ENCODE measurements at regions not wholly inside any gene's neighbourhood (a gene's known extent, or its start where the extent isn't known, plus 50 kb on each side); places are given as distances from the start of the nearest gene placed in this dataset.

- Histone ChIP-seq H3K9me2 (ENCODE audit: low read depth, low read length) (no peaks in the 10 kb centered on the region), H3F3A (ENCODE audit: insufficient read depth, low read length) (no peaks in the 10 kb centered on the region), H2AFZ (ENCODE audit: low read length) (no peak overlapping the region), H3K9me3 (ENCODE audit: low read length) (no peaks in the 10 kb centered on the region), H3K79me2 (ENCODE audit: insufficient read depth, low read length) (no peaks in the 10 kb centered on the region), H3K27me3 (ENCODE audit: insufficient read depth, low read length) (no peaks in the 10 kb centered on the region), H3K9ac (ENCODE audit: low read length) (no peak overlapping the region), H3K4me2 (ENCODE audit: low read length) (no peak overlapping the region), H4K20me1 (ENCODE audit: insufficient read depth, low read length) (no peaks in the 10 kb centered on the region), H3K4me1 (ENCODE audit: insufficient read depth, low read length, severe bottlenecking) (no peaks in the 10 kb centered on the region), H3K27ac (ENCODE audit: low read depth, low read length, poor library complexity, severe bottlenecking) (no peak overlapping the region), H3K4me3 (ENCODE audit: low read depth, low read length, poor library complexity, severe bottlenecking) (no peak overlapping the region), H3K36me3 (ENCODE audit: insufficient read depth, low read length) (no peaks in the 10 kb centered on the region)
- TF ChIP-seq EZH2 (IDR thresholded peaks at IDR 0.05; ENCODE audit: borderline replicate concordance, low read length) (no peak), CTCF (IDR thresholded peaks at IDR 0.05; ENCODE audit: low read length) (no peak)
Measured at GRCh38 chr9:27933210-27934025, 360.1 kb upstream of the C9orf72 start.

GRCh38 chr9:27934471-27934870 lies 361.2 kb upstream of the C9orf72 start:
- no peak overlapping the region for H3K27ac ChIP-seq (ENCODE audit: low read depth, low read length, poor library complexity, severe bottlenecking)
- no peak overlapping the region for H2AFZ ChIP-seq (ENCODE audit: low read length)
- H4K20me1 ChIP-seq (ENCODE audit: insufficient read depth, low read length): no peaks in the 10 kb centered on the region
- no peak for TF ChIP-seq EZH2 (IDR thresholded peaks at IDR 0.05; ENCODE audit: borderline replicate concordance, low read length)
- TF ChIP-seq CTCF (IDR thresholded peaks at IDR 0.05; ENCODE audit: low read length): no peak
- no peaks in the 10 kb centered on the region for H3K9me3 ChIP-seq (ENCODE audit: low read length)
- no peak overlapping the region for H3K9ac ChIP-seq (ENCODE audit: low read length)
- no peaks in the 10 kb centered on the region for H3F3A ChIP-seq (ENCODE audit: insufficient read depth, low read length)
- H3K79me2 ChIP-seq (ENCODE audit: insufficient read depth, low read length): no peaks in the 10 kb centered on the region
- no peak overlapping the region for H3K4me2 ChIP-seq (ENCODE audit: low read length)
- H3K4me3 ChIP-seq (ENCODE audit: low read depth, low read length, poor library complexity, severe bottlenecking): no peak overlapping the region
- no peaks in the 10 kb centered on the region for H3K36me3 ChIP-seq (ENCODE audit: insufficient read depth, low read length)
- H3K9me2 ChIP-seq (ENCODE audit: low read depth, low read length): no peaks in the 10 kb centered on the region
- no peaks in the 10 kb centered on the region for H3K27me3 ChIP-seq (ENCODE audit: insufficient read depth, low read length)
- no peaks in the 10 kb centered on the region for H3K4me1 ChIP-seq (ENCODE audit: insufficient read depth, low read length, severe bottlenecking)

GRCh38 chr9:27939186-27939585 lies 365.9 kb upstream of the C9orf72 start:
- no peaks in the 10 kb centered on the region for H3K4me1 ChIP-seq (ENCODE audit: insufficient read depth, low read length, severe bottlenecking)
- no peaks in the 10 kb centered on the region for H3F3A ChIP-seq (ENCODE audit: insufficient read depth, low read length)
- no peaks in the 10 kb centered on the region for H3K79me2 ChIP-seq (ENCODE audit: insufficient read depth, low read length)
- no peaks in the 10 kb centered on the region for H3K27me3 ChIP-seq (ENCODE audit: insufficient read depth, low read length)
- H3K4me3 ChIP-seq (ENCODE audit: low read depth, low read length, poor library complexity, severe bottlenecking): no peak overlapping the region
- no peaks in the 10 kb centered on the region for H3K9me2 ChIP-seq (ENCODE audit: low read depth, low read length)
- H2AFZ ChIP-seq (ENCODE audit: low read length): no peak overlapping the region
- H3K27ac ChIP-seq (ENCODE audit: low read depth, low read length, poor library complexity, severe bottlenecking): no peak overlapping the region
- TF ChIP-seq EZH2 (IDR thresholded peaks at IDR 0.05; ENCODE audit: borderline replicate concordance, low read length) (no peak), CTCF (IDR thresholded peaks at IDR 0.05; ENCODE audit: low read length) (no peak)
- H4K20me1 ChIP-seq (ENCODE audit: insufficient read depth, low read length): no peaks in the 10 kb centered on the region
- H3K36me3 ChIP-seq (ENCODE audit: insufficient read depth, low read length): no peaks in the 10 kb centered on the region
- H3K9ac ChIP-seq (ENCODE audit: low read length): no peak overlapping the region
- no peaks in the 10 kb centered on the region for H3K9me3 ChIP-seq (ENCODE audit: low read length)
- no peak overlapping the region for H3K4me2 ChIP-seq (ENCODE audit: low read length)
